Ishikawa (cell line): ENCODE measurements at regions not wholly inside any gene's neighbourhood (a gene's known extent, or its start where the extent isn't known, plus 50 kb on each side); places are given as distances from the start of the nearest gene placed in this dataset.

Experiments used
- CEBPB ChIP-seq: IDR thresholded peaks from 2 replicates; pipeline ENCODE4 v1.6.1; 2012
- CREB1 ChIP-seq: IDR thresholded peaks from 2 replicates; pipeline ENCODE4 v1.6.1; 2012; ENCODE audit warnings: low read depth
- EGR1 ChIP-seq: IDR thresholded peaks from 2 replicates; pipeline ENCODE4 v1.6.1; 2012
- EP300 ChIP-seq: IDR thresholded peaks from 2 replicates; pipeline ENCODE4 v1.6.1; 2012; ENCODE audit warnings: borderline replicate concordance
- FOXM1 ChIP-seq: IDR thresholded peaks from 2 replicates; pipeline ENCODE4 v1.6.1; 2012; ENCODE audit warnings: low read depth, borderline replicate concordance
- NFIC ChIP-seq: IDR thresholded peaks from 2 replicates; pipeline ENCODE4 v1.6.1; 2012
- RAD21 ChIP-seq: IDR thresholded peaks from 2 replicates; pipeline ENCODE4 v1.6.1; 2012; ENCODE audit warnings: low read depth
- REST ChIP-seq: IDR thresholded peaks from 2 replicates; pipeline ENCODE4 v1.6.1; 2012; ENCODE audit warnings: low read depth, mild to moderate bottlenecking
- TAF1 ChIP-seq: IDR thresholded peaks from 2 replicates; pipeline ENCODE4 v1.6.1; 2012; ENCODE audit warnings: low read depth, mild to moderate bottlenecking
- TCF12 ChIP-seq: IDR thresholded peaks from 2 replicates; pipeline ENCODE4 v1.6.1; 2012; ENCODE audit warnings: low read depth
- TEAD4 ChIP-seq: IDR thresholded peaks from 2 replicates; pipeline ENCODE4 v1.6.1; 2012
- USF1 ChIP-seq: IDR thresholded peaks from 2 replicates; pipeline ENCODE4 v1.6.1; 2012
- YY1 ChIP-seq: IDR thresholded peaks from 2 replicates; pipeline ENCODE4 v1.6.1; 2012; ENCODE audit warnings: low read depth
- ZBTB7A ChIP-seq: IDR thresholded peaks from 2 replicates; pipeline ENCODE4 v1.6.1; 2012; ENCODE audit warnings: low read depth
- TF ChIP-seq, protein P1 (sequence below): IDR thresholded peaks from 2 replicates; pipeline ENCODE4 v1.6.1; 2012

GRCh38 chr16:76866994-76867393 lies 324.0 kb upstream of the MON1B start:
- no peak for TF ChIP-seq FOXM1
- no peak for TF ChIP-seq NFIC
- TF ChIP-seq USF1, result no peak
- no peak for TF ChIP-seq CREB1
- TF ChIP-seq ZBTB7A, result no peak
- TF ChIP-seq CEBPB, result no peak
- TF ChIP-seq TAF1, result no peak
- TF ChIP-seq EP300, result no peak
- TF ChIP-seq RAD21, result no peak
- TF ChIP-seq, protein P1, sequence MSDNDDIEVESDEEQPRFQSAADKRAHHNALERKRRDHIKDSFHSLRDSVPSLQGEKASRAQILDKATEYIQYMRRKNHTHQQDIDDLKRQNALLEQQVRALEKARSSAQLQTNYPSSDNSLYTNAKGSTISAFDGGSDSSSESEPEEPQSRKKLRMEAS, result no peak

DNA sequence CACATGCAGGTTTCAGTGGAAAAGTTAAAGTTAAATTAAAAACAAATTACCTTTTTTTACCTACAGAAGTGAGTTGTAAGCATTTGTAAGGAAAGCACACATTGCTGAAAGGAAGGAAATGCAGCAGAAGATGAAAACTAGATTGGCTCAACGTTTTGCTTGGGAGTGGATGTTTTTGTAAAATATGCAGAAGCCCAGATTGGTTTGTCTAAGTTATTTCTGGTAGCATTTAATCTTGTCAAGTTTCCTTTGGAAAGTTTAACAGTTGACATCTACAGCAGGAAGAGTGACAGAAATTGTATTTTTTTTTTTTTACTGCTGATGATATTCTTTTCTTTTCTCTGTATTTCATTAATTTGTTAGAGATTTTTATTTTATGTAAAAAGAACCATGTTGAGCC lies 315.1 kb upstream of the MON1B start:
- TF ChIP-seq RAD21, result no peak

DNA sequence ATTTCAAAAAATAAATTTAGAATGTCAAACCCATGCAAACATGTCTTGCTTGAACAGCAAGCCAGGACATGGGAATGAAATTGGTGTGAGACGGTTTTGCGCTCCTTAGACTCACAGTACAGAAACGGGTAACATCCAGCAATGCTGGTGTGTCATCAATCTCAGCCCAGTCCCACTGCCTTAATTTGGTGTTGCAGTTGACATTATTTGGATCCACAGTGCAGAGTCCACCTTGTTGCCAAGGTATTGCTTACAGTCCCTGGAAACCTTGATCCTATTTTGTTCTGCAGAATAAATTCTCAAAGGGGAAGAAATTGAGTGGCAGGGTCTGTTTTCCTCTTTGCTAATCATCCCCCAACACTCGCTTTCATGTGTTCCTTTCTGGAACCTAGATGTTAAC lies 311.6 kb upstream of the MON1B start:
- TF ChIP-seq CEBPB (no peak), EGR1 (no peak), TCF12 (no peak), NFIC (no peak), ZBTB7A (no peak)

DNA sequence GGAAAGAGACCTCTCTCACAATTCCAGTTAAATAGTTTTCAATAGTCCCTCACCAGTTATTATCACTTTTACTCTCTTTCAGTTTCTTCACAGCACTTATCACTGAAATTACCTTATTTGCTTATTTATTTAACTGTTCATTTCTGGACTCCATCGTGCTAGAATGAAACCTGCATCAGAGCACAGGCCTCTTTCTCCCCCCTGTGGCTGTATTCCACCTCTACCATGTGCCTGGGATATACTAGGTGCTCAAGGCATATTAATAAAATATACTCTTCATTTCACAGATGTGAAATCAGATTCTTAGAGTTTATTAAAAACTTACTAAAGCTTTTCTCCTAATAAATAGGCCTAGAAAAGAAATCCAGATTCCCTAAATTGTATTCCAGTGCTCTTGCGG lies 308.9 kb upstream of the MON1B start:
- no peak for TF ChIP-seq TAF1
- TF ChIP-seq TEAD4, result no peak
- TF ChIP-seq YY1, result no peak
- TF ChIP-seq EGR1, result no peak
- no peak for TF ChIP-seq RAD21
- no peak for TF ChIP-seq REST
- TF ChIP-seq ZBTB7A, result no peak
- TF ChIP-seq NFIC, result no peak
- TF ChIP-seq CREB1, result no peak

GRCh38 chr16:76883076-76883475 lies 307.9 kb upstream of the MON1B start:
- TF ChIP-seq TAF1 (no peak), CEBPB (no peak), YY1 (no peak), TCF12 (no peak), ZBTB7A (no peak), CREB1 (no peak)
- TF ChIP-seq, protein P1, result no peak

DNA sequence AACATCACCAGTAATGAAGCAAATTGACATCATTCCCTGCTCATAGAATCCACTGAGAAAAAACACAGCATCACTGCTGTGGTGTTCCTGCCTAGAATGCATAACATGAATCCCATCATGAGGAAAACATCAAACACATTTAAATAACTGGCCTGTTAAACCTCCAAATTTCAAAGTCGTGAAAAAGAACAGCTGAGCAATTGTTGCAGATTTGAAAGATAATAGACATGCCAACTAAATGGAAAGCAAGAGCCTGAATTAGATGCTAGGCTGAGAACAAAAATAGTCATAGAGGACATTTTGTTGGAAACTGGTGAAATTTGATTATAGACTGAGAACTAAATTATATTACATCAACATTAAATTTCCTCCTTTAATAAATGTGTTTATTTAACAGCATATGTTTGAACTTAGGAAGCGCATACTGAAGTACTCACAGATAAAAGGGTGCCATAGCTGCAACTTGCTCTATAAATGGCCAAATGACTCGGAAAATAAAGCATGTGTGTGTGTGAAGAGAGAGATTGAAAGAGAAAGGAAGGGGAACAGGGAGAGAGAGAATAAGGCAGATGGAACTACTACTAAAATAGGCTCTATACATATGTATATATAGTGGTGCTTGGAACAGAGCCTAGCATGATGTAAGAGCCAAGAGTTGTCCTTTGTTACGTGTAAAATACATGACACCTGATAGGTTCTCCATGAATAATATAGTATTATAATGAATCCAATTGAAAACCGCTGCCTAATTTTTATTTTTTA lies 305.0 kb upstream of the MON1B start:
- TF ChIP-seq USF1 (no peak), TCF12 (no peak), RAD21 (no peak), NFIC (no peak), EGR1 (no peak), ZBTB7A (no peak), YY1 (no peak), CEBPB (no peak)
- TF ChIP-seq, protein P1, result no peak

GRCh38 chr16:76897816-76898215 lies 293.2 kb upstream of the MON1B start:
- no peak for TF ChIP-seq CREB1
- TF ChIP-seq TCF12, result no peak
- TF ChIP-seq EGR1, result no peak
- TF ChIP-seq, protein P1, result no peak
- TF ChIP-seq RAD21, result no peak
- no peak for TF ChIP-seq TEAD4
- TF ChIP-seq FOXM1, result no peak
- no peak for TF ChIP-seq NFIC
- TF ChIP-seq USF1, result no peak
- TF ChIP-seq CEBPB, result no peak
- no peak for TF ChIP-seq YY1
- no peak for TF ChIP-seq TAF1
- no peak for TF ChIP-seq ZBTB7A
- TF ChIP-seq EP300, result no peak
- no peak for TF ChIP-seq REST
